ENCODE measurements at regions not wholly inside any gene's neighbourhood (a gene's known extent, or its start where the extent isn't known, plus 50 kb on each side); places are given as distances from the start of the nearest gene placed in this dataset.

DNA sequence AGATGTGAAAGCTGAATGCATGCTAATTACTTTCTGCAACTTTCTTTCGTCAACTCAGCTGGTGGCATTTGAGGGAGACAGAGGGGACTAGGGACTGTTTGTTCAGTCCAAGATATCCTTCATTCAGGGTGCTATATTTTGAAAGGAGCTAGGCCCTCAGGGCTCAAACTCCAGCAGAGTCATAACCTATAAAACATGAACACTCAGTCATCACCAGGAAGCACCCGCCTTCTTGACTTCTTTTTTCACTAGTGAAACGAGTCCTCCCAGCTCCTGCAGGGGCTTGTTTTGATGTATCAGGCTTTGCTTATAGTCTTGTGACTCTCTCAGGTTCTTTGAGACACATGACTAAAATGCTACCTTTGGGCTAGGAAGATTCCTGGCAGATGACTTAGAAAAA lies 230.6 kb downstream of the PCDH7 start:
- H3K79me2 ChIP-seq (ENCODE audit: control insufficient read depth, insufficient read depth, low read length): no peaks in the 10 kb centered on the region
- H3K9ac ChIP-seq (ENCODE audit: insufficient read depth, low read length): no peak overlapping the region
- no peaks in the 10 kb centered on the region for H3K36me3 ChIP-seq (ENCODE audit: control insufficient read depth, insufficient read depth, low read length)
- H3K4me2 ChIP-seq (ENCODE audit: extremely low read depth, insufficient read depth, low read length): no peak overlapping the region
- no peaks in the 10 kb centered on the region for H3K9me3 ChIP-seq (ENCODE audit: control insufficient read depth, insufficient read depth, low read depth, low read length)
- H3K27ac ChIP-seq (ENCODE audit: insufficient read depth, low read length): no peak overlapping the region
- no peak overlapping the region for H2AFZ ChIP-seq (ENCODE audit: low read length)
- TF ChIP-seq EZH2 (IDR thresholded peaks at IDR 0.05; ENCODE audit: low read length, missing control alignments): no peak
- TF ChIP-seq, protein P1, sequence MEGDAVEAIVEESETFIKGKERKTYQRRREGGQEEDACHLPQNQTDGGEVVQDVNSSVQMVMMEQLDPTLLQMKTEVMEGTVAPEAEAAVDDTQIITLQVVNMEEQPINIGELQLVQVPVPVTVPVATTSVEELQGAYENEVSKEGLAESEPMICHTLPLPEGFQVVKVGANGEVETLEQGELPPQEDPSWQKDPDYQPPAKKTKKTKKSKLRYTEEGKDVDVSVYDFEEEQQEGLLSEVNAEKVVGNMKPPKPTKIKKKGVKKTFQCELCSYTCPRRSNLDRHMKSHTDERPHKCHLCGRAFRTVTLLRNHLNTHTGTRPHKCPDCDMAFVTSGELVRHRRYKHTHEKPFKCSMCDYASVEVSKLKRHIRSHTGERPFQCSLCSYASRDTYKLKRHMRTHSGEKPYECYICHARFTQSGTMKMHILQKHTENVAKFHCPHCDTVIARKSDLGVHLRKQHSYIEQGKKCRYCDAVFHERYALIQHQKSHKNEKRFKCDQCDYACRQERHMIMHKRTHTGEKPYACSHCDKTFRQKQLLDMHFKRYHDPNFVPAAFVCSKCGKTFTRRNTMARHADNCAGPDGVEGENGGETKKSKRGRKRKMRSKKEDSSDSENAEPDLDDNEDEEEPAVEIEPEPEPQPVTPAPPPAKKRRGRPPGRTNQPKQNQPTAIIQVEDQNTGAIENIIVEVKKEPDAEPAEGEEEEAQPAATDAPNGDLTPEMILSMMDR (conservative IDR thresholded peaks at IDR 0.05 in 1 of 2, IDR thresholded peaks at IDR 0.05 in 1 of 2; ENCODE audit: low read depth in 1 of 2, low read length in 2 of 2): no peak
- H3K4me3 ChIP-seq (replicated peaks in 1 of 4; ENCODE audit: control extremely low read depth in 1 of 4, insufficient read depth in 1 of 4, low read depth in 3 of 4, low read length in 4 of 4): no peak overlapping the region
- H3K27me3 ChIP-seq (ENCODE audit: control insufficient read depth, insufficient read depth, low read length): no peaks in the 10 kb centered on the region
- H3K4me1 ChIP-seq (ENCODE audit: control insufficient read depth, extremely low read depth, insufficient read depth, low read length): no peaks in the 10 kb centered on the region
- no peak for DNase-seq (ENCODE audit: low read depth in 2 of 2)
- no peaks in the 10 kb centered on the region for H4K20me1 ChIP-seq (ENCODE audit: control insufficient read depth, extremely low read depth, insufficient read depth, low read length)

- Histone ChIP-seq H3K4me1 (ENCODE audit: control insufficient read depth, extremely low read depth, insufficient read depth, low read length) (no peaks in the 10 kb centered on the region), H2AFZ (ENCODE audit: low read length) (no peak overlapping the region), H3K36me3 (ENCODE audit: control insufficient read depth, insufficient read depth, low read length) (no peaks in the 10 kb centered on the region), H3K4me3 (replicated peaks in 1 of 4; ENCODE audit: control extremely low read depth in 1 of 4, insufficient read depth in 1 of 4, low read depth in 3 of 4, low read length in 4 of 4) (no peak overlapping the region), H3K9me3 (ENCODE audit: control insufficient read depth, insufficient read depth, low read depth, low read length) (no peaks in the 10 kb centered on the region), H3K4me2 (ENCODE audit: extremely low read depth, insufficient read depth, low read length) (no peak overlapping the region), H3K27ac (ENCODE audit: insufficient read depth, low read length) (no peak overlapping the region), H3K27me3 (ENCODE audit: control insufficient read depth, insufficient read depth, low read length) (no peaks in the 10 kb centered on the region), H4K20me1 (ENCODE audit: control insufficient read depth, extremely low read depth, insufficient read depth, low read length) (no peaks in the 10 kb centered on the region), H3K79me2 (ENCODE audit: control insufficient read depth, insufficient read depth, low read length) (no peaks in the 10 kb centered on the region), H3K9ac (ENCODE audit: insufficient read depth, low read length) (no peak overlapping the region)
- DNase-seq (ENCODE audit: low read depth in 2 of 2): peak in 1 of 2 donors; percentile 38
- TF ChIP-seq, protein P1 (conservative IDR thresholded peaks at IDR 0.05 in 1 of 2, IDR thresholded peaks at IDR 0.05 in 1 of 2; ENCODE audit: low read depth in 1 of 2, low read length in 2 of 2): no peak
- TF ChIP-seq EZH2 (IDR thresholded peaks at IDR 0.05; ENCODE audit: low read length, missing control alignments): no peak
These were observed 232.5 kb downstream of the PCDH7 start for GRCh38 chr4:30952526-30953219.

GRCh38 chr4:30953799-30954198 lies 233.6 kb downstream of the PCDH7 start:
- TF ChIP-seq, protein P1 (conservative IDR thresholded peaks at IDR 0.05 in 1 of 2, IDR thresholded peaks at IDR 0.05 in 1 of 2; ENCODE audit: low read depth in 1 of 2, low read length in 2 of 2): no peak
- no peak for TF ChIP-seq EZH2 (IDR thresholded peaks at IDR 0.05; ENCODE audit: low read length, missing control alignments)
- H3K36me3 ChIP-seq (ENCODE audit: control insufficient read depth, insufficient read depth, low read length): no peaks in the 10 kb centered on the region
- no peak for DNase-seq (ENCODE audit: low read depth in 2 of 2)

More at GRCh38 chr4:30953799-30954198, 233.6 kb downstream of the PCDH7 start:
- Histone ChIP-seq H4K20me1 (ENCODE audit: control insufficient read depth, extremely low read depth, insufficient read depth, low read length) (no peaks in the 10 kb centered on the region), H3K9me3 (ENCODE audit: control insufficient read depth, insufficient read depth, low read depth, low read length) (no peaks in the 10 kb centered on the region), H3K27me3 (ENCODE audit: control insufficient read depth, insufficient read depth, low read length) (no peaks in the 10 kb centered on the region), H3K4me2 (ENCODE audit: extremely low read depth, insufficient read depth, low read length) (no peak overlapping the region), H3K4me3 (replicated peaks in 1 of 4; ENCODE audit: control extremely low read depth in 1 of 4, insufficient read depth in 1 of 4, low read depth in 3 of 4, low read length in 4 of 4) (no peak overlapping the region), H3K79me2 (ENCODE audit: control insufficient read depth, insufficient read depth, low read length) (no peaks in the 10 kb centered on the region), H3K4me1 (ENCODE audit: control insufficient read depth, extremely low read depth, insufficient read depth, low read length) (no peaks in the 10 kb centered on the region), H2AFZ (ENCODE audit: low read length) (no peak overlapping the region), H3K27ac (ENCODE audit: insufficient read depth, low read length) (no peak overlapping the region), H3K9ac (ENCODE audit: insufficient read depth, low read length) (no peak overlapping the region)

Data from fibroblast of lung (primary cell).